ENCODE measurements at regions not wholly inside any gene's neighbourhood (a gene's known extent, or its start where the extent isn't known, plus 50 kb on each side); places are given as distances from the start of the nearest gene placed in this dataset.

GRCh38 chr1:106524631-106525030 lies 531.8 kb upstream of the PRMT6 start:
- Mint-ChIP-seq H3K4me1 (ENCODE audit: unreplicated experiment) (no peaks in the 10 kb centered on the region), H3K27ac (ENCODE audit: unreplicated experiment) (no peak overlapping the region), H3K9me3 (ENCODE audit: unreplicated experiment) (no peaks in the 10 kb centered on the region), H3K4me3 (ENCODE audit: unreplicated experiment) (no peak overlapping the region), H3K36me3 (ENCODE audit: low read depth, unreplicated experiment) (no peaks in the 10 kb centered on the region), H3K27me3 (ENCODE audit: unreplicated experiment) (no peaks in the 10 kb centered on the region)
- DNase-seq (ENCODE audit: low spot score): no peak
- TF ChIP-seq CTCF (IDR thresholded peaks at IDR 0.05; ENCODE audit: unreplicated experiment): no peak

GRCh38 chr1:106526650-106527049 lies 529.8 kb upstream of the PRMT6 start:
- Mint-ChIP-seq H3K4me1 (ENCODE audit: unreplicated experiment) (no peaks in the 10 kb centered on the region), H3K9me3 (ENCODE audit: unreplicated experiment) (no peaks in the 10 kb centered on the region), H3K4me3 (ENCODE audit: unreplicated experiment) (no peak overlapping the region), H3K27me3 (ENCODE audit: unreplicated experiment) (no peaks in the 10 kb centered on the region), H3K27ac (ENCODE audit: unreplicated experiment) (no peak overlapping the region), H3K36me3 (ENCODE audit: low read depth, unreplicated experiment) (no peaks in the 10 kb centered on the region)
- no peak for DNase-seq (ENCODE audit: low spot score)
- TF ChIP-seq CTCF (IDR thresholded peaks at IDR 0.05; ENCODE audit: unreplicated experiment): no peak

GRCh38 chr1:106534612-106535011 lies 521.9 kb upstream of the PRMT6 start:
- Mint-ChIP-seq H3K4me3 (ENCODE audit: unreplicated experiment) (no peak overlapping the region), H3K27me3 (ENCODE audit: unreplicated experiment) (no peaks in the 10 kb centered on the region), H3K36me3 (ENCODE audit: low read depth, unreplicated experiment) (no peaks in the 10 kb centered on the region), H3K27ac (ENCODE audit: unreplicated experiment) (no peak overlapping the region), H3K4me1 (ENCODE audit: unreplicated experiment) (no peaks in the 10 kb centered on the region), H3K9me3 (ENCODE audit: unreplicated experiment) (no peaks in the 10 kb centered on the region)
- TF ChIP-seq CTCF (IDR thresholded peaks at IDR 0.05; ENCODE audit: unreplicated experiment): no peak
- DNase-seq (ENCODE audit: low spot score): no peak

GRCh38 chr1:106536741-106537140 lies 519.7 kb upstream of the PRMT6 start:
- Mint-ChIP-seq H3K27me3 (ENCODE audit: unreplicated experiment) (no peaks in the 10 kb centered on the region), H3K36me3 (ENCODE audit: low read depth, unreplicated experiment) (no peaks in the 10 kb centered on the region), H3K9me3 (ENCODE audit: unreplicated experiment) (no peaks in the 10 kb centered on the region), H3K4me3 (ENCODE audit: unreplicated experiment) (no peak overlapping the region), H3K4me1 (ENCODE audit: unreplicated experiment) (no peaks in the 10 kb centered on the region), H3K27ac (ENCODE audit: unreplicated experiment) (no peak overlapping the region)
- no peak for DNase-seq (ENCODE audit: low spot score)
- TF ChIP-seq CTCF (IDR thresholded peaks at IDR 0.05; ENCODE audit: unreplicated experiment): no peak

GRCh38 chr1:106548726-106549125 lies 507.7 kb upstream of the PRMT6 start:
- H3K4me3 Mint-ChIP-seq (ENCODE audit: unreplicated experiment): no peak overlapping the region
- no peak for DNase-seq (ENCODE audit: low spot score)
- no peak overlapping the region for H3K27ac Mint-ChIP-seq (ENCODE audit: unreplicated experiment)
- TF ChIP-seq CTCF (IDR thresholded peaks at IDR 0.05; ENCODE audit: unreplicated experiment): no peak
- no peaks in the 10 kb centered on the region for H3K4me1 Mint-ChIP-seq (ENCODE audit: unreplicated experiment)
- peaks cover under 1% of the 10 kb centered on the region for H3K27me3 Mint-ChIP-seq (ENCODE audit: unreplicated experiment)
- H3K36me3 Mint-ChIP-seq (ENCODE audit: low read depth, unreplicated experiment): no peaks in the 10 kb centered on the region
- H3K9me3 Mint-ChIP-seq (ENCODE audit: unreplicated experiment): no peaks in the 10 kb centered on the region
